Neural cell (in vitro differentiated cells): ENCODE measurements at regions not wholly inside any gene's neighbourhood (a gene's known extent, or its start where the extent isn't known, plus 50 kb on each side); places are given as distances from the start of the nearest gene placed in this dataset.

Source experiments
- H2AFZ ChIP-seq: fragments of 200-600, 300-800 bp; sonication (generic), shearing (Covaris generic); 2 replicates; pipeline ENCODE4 v1.6.0; 2014; ENCODE audit warnings: low read depth, mild to moderate bottlenecking, antibody characterized with exemption, low read length, moderate library complexity
- H3F3A ChIP-seq: fragments of 200-600 bp; shearing (Covaris generic); 2 replicates; pipeline ENCODE4 v1.6.1; 2016; ENCODE audit warnings: mild to moderate bottlenecking, moderate library complexity, mixed read lengths, antibody characterized with exemption, low read length; ENCODE audit not compliant: insufficient read depth, poor library complexity, severe bottlenecking
- H3K27ac ChIP-seq: fragments of 200-600, 300-800 bp; sonication (generic), shearing (Covaris generic); 2 replicates; pipeline ENCODE4 v1.5.1; 2014; ENCODE audit warnings: mild to moderate bottlenecking, low read length, moderate library complexity
- H3K27me3 ChIP-seq: fragments of 300-800, 200-600 bp; sonication (generic), shearing (Covaris generic); 2 replicates; pipeline ENCODE4 v1.6.0; 2014; ENCODE audit warnings: mild to moderate bottlenecking, low read depth, low read length, moderate library complexity; ENCODE audit not compliant: insufficient read depth
- H3K36me3 ChIP-seq: fragments of 300-800, 200-600 bp; sonication (generic), shearing (Covaris generic); 2 replicates; pipeline ENCODE4 v1.5.1; 2014; ENCODE audit warnings: mild to moderate bottlenecking, antibody characterized with exemption, low read length, moderate library complexity; ENCODE audit not compliant: insufficient read depth
- H3K4me2 ChIP-seq: fragments of 300-800, 200-600 bp; sonication (generic), shearing (Covaris generic); 2 replicates; pipeline ENCODE4 v1.6.0; 2014; ENCODE audit warnings: mild to moderate bottlenecking, low read length
- H3K4me3 ChIP-seq: fragments of 300-800, 200-600 bp; sonication (generic), shearing (Covaris generic); 2 replicates; pipeline ENCODE4 v1.5.1; 2014; ENCODE audit warnings: mild to moderate bottlenecking, low read length, moderate library complexity
- H3K79me2 ChIP-seq: fragments of 200-600 bp; shearing (Covaris generic); replicated peaks from 2 replicates; pipeline ENCODE4 v1.6.0; 2014; ENCODE audit warnings: mild to moderate bottlenecking, low read length, moderate library complexity; ENCODE audit not compliant: insufficient read depth
- H3K9ac ChIP-seq: fragments of 300-800, 200-600 bp; sonication (generic), shearing (Covaris generic); 2 replicates; pipeline ENCODE4 v1.6.1; 2016; ENCODE audit warnings: mild to moderate bottlenecking, low read length, mixed read lengths
- H3K9me2 ChIP-seq: fragments of 200-600 bp; shearing (Covaris generic); 2 replicates; pipeline ENCODE4 v1.6.1; 2016; ENCODE audit warnings: mild to moderate bottlenecking, low read length, mixed read lengths; ENCODE audit not compliant: insufficient read depth
- H3K9me3 ChIP-seq: fragments of 200-600, 300-800 bp; sonication (generic), shearing (Covaris generic); 2 replicates; pipeline ENCODE4 v1.6.1; 2016; ENCODE audit warnings: mild to moderate bottlenecking, mixed run types, low read length, moderate library complexity, mixed read lengths
- H4K20me1 ChIP-seq: fragments of 200-600 bp; shearing (Covaris generic); 2 replicates; pipeline ENCODE4 v1.6.1; 2016; ENCODE audit warnings: mild to moderate bottlenecking, mixed run types; ENCODE audit not compliant: insufficient read depth
- CTCF ChIP-seq: fragments of 450-650 bp; IDR thresholded peaks from 2 replicates; pipeline ENCODE4 v1.5.1; 2014; ENCODE audit warnings: antibody characterized with exemption, mild to moderate bottlenecking, moderate library complexity; ENCODE audit not compliant: poor library complexity, severe bottlenecking
- EP300 ChIP-seq: fragments of 450-650 bp; conservative IDR thresholded peaks from 2 replicates; pipeline ENCODE4 v1.6.1; 2014; ENCODE audit warnings: antibody characterized with exemption, mild to moderate bottlenecking, moderate library complexity; ENCODE audit not compliant: poor library complexity, severe bottlenecking
- RAD21 ChIP-seq: fragments of 450-650 bp; conservative IDR thresholded peaks from 2 replicates; pipeline ENCODE4 v1.6.1; 2014; ENCODE audit warnings: antibody characterized with exemption, mild to moderate bottlenecking, moderate library complexity
- REST ChIP-seq: IDR thresholded peaks from 2 replicates; pipeline ENCODE4 v1.6.1; 2012; ENCODE audit warnings: borderline replicate concordance

GRCh38 chr11:27754035-27755017 lies 54.1 kb upstream of the BDNF start:
- no peak overlapping the region for H3K4me3 ChIP-seq
- H3K4me2 ChIP-seq, result no peak overlapping the region
- no peak overlapping the region for H2AFZ ChIP-seq
- H3K27me3 ChIP-seq, result no peaks in the 10 kb centered on the region
- no peaks in the 10 kb centered on the region for H3K9me2 ChIP-seq
- H3F3A ChIP-seq, result no peaks in the 10 kb centered on the region
- TF ChIP-seq RAD21 (no peak), EP300 (no peak), CTCF (no peak), REST (no peak)
- H3K36me3 ChIP-seq, result no peaks in the 10 kb centered on the region
- no peaks in the 10 kb centered on the region for H4K20me1 ChIP-seq
- H3K9ac ChIP-seq, result no peak overlapping the region
- H3K79me2 ChIP-seq, result no peaks in the 10 kb centered on the region
- no peak overlapping the region for H3K27ac ChIP-seq
- no peaks in the 10 kb centered on the region for H3K9me3 ChIP-seq
